H1 (cell line): ENCODE measurements at regions not wholly inside any gene's neighbourhood (a gene's known extent, or its start where the extent isn't known, plus 50 kb on each side); places are given as distances from the start of the nearest gene placed in this dataset.

ENCODE experiments used
- CTCF ChIA-PET: fragments of 300-600 bp; sonication (Branson Sonifier 250); formaldehyde crosslinking; loops from one replicate; lab custom pipeline; 2021; ENCODE audit not compliant: partially characterized antibody; lab: Charles Lee
- POLR2A ChIA-PET: fragments of 300-600 bp; sonication (Branson Sonifier 250); formaldehyde crosslinking; loops from one replicate; lab custom pipeline; 2021; ENCODE audit warnings: inconsistent platforms; ENCODE audit not compliant: partially characterized antibody; lab: Charles Lee
- DNase-seq, 2 experiments: peaks; one replicate each; pipeline versions ENCODE4 v3.0.0 to v3.0.0-alpha.2; 2010 to 2022; ENCODE audit warnings: low spot score in 2 of 2, low read depth in 1 of 2, mixed read lengths in 1 of 2
- FAIRE-seq: peaks from 2 replicates; lab custom pipeline; 2011; peaks lifted over from hg19 to GRCh38; lab: Jason Lieb, UNC
- H2AFZ ChIP-seq: 2 replicates; pipeline ENCODE4 v1.8.1; 2012; ENCODE audit warnings: low read length, inconsistent platforms
- H2AK5ac ChIP-seq: 2 replicates; pipeline ENCODE4 v1.6.1; 2013; ENCODE audit warnings: low read depth, low read length
- H2BK120ac ChIP-seq: replicated peaks from 2 replicates; pipeline ENCODE3; 2013; ENCODE audit warnings: low read depth, low read length, inconsistent platforms
- H2BK12ac ChIP-seq: 2 replicates; pipeline ENCODE4 v1.6.1; 2013; ENCODE audit warnings: low read depth, low read length
- H2BK15ac ChIP-seq: 2 replicates; pipeline ENCODE4 v1.6.1; 2013; ENCODE audit warnings: low read length
- H2BK20ac ChIP-seq: 2 replicates; pipeline ENCODE4 v1.6.1; 2013; ENCODE audit warnings: low read length
- H2BK5ac ChIP-seq: 2 replicates; pipeline ENCODE4 v1.6.1; 2013; ENCODE audit warnings: low read depth, low read length
- H3K14ac ChIP-seq: 2 replicates; pipeline ENCODE4 v1.6.1; 2013; ENCODE audit warnings: inconsistent platforms; ENCODE audit not compliant: insufficient read length
- H3K18ac ChIP-seq: 2 replicates; pipeline ENCODE4 v1.6.1; 2013; ENCODE audit warnings: low read length; ENCODE audit errors: extremely low read depth
- H3K23ac ChIP-seq: 2 replicates; pipeline ENCODE4 v1.6.1; 2013; ENCODE audit warnings: inconsistent platforms; ENCODE audit not compliant: insufficient read length
- H3K23me2 ChIP-seq: 2 replicates; pipeline ENCODE4 v1.6.1; 2013; ENCODE audit warnings: low read depth, low read length
- H3K27ac ChIP-seq: 2 replicates; pipeline ENCODE4 v1.6.1; 2011; ENCODE audit warnings: low read depth, low read length, inconsistent platforms
- H3K27me3 ChIP-seq, 4 experiments: replicated peaks in 1 of 4; 1 replicate in 1 of 4; 2 replicates in 3 of 4; pipeline versions ENCODE4 v1.6.1 to v1.8.1; 2011 to 2013; ENCODE audit warnings: low read length in 3 of 4, mild to moderate bottlenecking in 3 of 4, inconsistent platforms in 2 of 4, mixed read lengths in 2 of 4, moderate library complexity in 1 of 4; ENCODE audit not compliant: control insufficient read depth in 3 of 4, insufficient read depth in 3 of 4; ENCODE audit errors: extremely low read depth in 1 of 4
- H3K36me3 ChIP-seq, 4 experiments: 2 replicates each; pipeline versions ENCODE4 v1.6.1 to v1.8.1; 2011 to 2013; ENCODE audit warnings: mild to moderate bottlenecking in 4 of 4, low read length in 3 of 4, moderate library complexity in 2 of 4, control low read depth in 1 of 4, inconsistent platforms in 1 of 4; ENCODE audit not compliant: insufficient read depth in 4 of 4, control insufficient read depth in 2 of 4
- H3K4ac ChIP-seq: replicated peaks from 2 replicates; pipeline ENCODE3; 2013; ENCODE audit warnings: low read length, low read depth, mixed read lengths, inconsistent platforms; ENCODE audit not compliant: insufficient read length
- H3K4me1 ChIP-seq, 4 experiments: replicated peaks in 1 of 4; 1 replicate in 1 of 4; 2 replicates in 3 of 4; pipeline versions ENCODE4 v1.6.1 to v1.8.1; 2011 to 2013; ENCODE audit warnings: low read length in 3 of 4, inconsistent platforms in 2 of 4, mixed read lengths in 1 of 4; ENCODE audit not compliant: insufficient read depth in 4 of 4, control insufficient read depth in 3 of 4
- H3K4me2 ChIP-seq, 2 experiments: 2 replicates each; pipeline versions ENCODE4 v1.6.1 to v1.8.1; 2011 to 2013; ENCODE audit warnings: low read depth in 2 of 2, low read length in 2 of 2, control low read depth in 1 of 2, inconsistent platforms in 1 of 2, mild to moderate bottlenecking in 1 of 2; ENCODE audit not compliant: insufficient read depth in 1 of 2
- H3K4me3 ChIP-seq, 4 experiments: fragments of 200-600, 300-600 bp in 1 of 4; sonication (generic), shearing (Covaris generic), sonication (Bioruptor Twin) in 1 of 4; 2 replicates each; pipeline versions ENCODE4 v1.5.1 to v1.8.1; 2011 to 2016; ENCODE audit warnings: low read length in 4 of 4, low read depth in 3 of 4, control low read depth in 2 of 4, inconsistent platforms in 2 of 4, mild to moderate bottlenecking in 2 of 4, mixed read lengths in 1 of 4, moderate library complexity in 1 of 4; ENCODE audit not compliant: insufficient read depth in 2 of 4; ENCODE audit errors: extremely low read depth in 1 of 4
- H3K56ac ChIP-seq: replicated peaks from 2 replicates; pipeline ENCODE3; 2013; ENCODE audit warnings: low read depth, mild to moderate bottlenecking, mixed read lengths, low read length, inconsistent platforms; ENCODE audit not compliant: insufficient read length
- H3K79me1 ChIP-seq: 2 replicates; pipeline ENCODE4 v1.6.1; 2013; ENCODE audit warnings: low read depth, low read length, control low read depth
- H3K79me2 ChIP-seq, 2 experiments: 2 replicates each; pipeline versions ENCODE4 v1.6.1 to v1.8.1; 2012 to 2013; ENCODE audit warnings: low read length in 2 of 2, mild to moderate bottlenecking in 2 of 2, inconsistent platforms in 1 of 2; ENCODE audit not compliant: insufficient read depth in 2 of 2, control insufficient read depth in 1 of 2
- H3K9ac ChIP-seq, 4 experiments: replicated peaks in 1 of 4; 1 replicate in 1 of 4; 2 replicates in 3 of 4; pipeline versions ENCODE4 v1.6.1 to v1.8.1; 2011 to 2013; ENCODE audit warnings: low read depth in 3 of 4, low read length in 3 of 4, control low read depth in 2 of 4, mild to moderate bottlenecking in 2 of 4, moderate library complexity in 2 of 4, inconsistent platforms in 1 of 4; ENCODE audit errors: extremely low read depth in 1 of 4
- H3K9me3 ChIP-seq, 2 experiments: 2 replicates each; pipeline versions ENCODE4 v1.6.1 to v1.8.1; 2012 to 2013; ENCODE audit warnings: mild to moderate bottlenecking in 2 of 2, moderate library complexity in 2 of 2, control low read depth in 1 of 2, inconsistent platforms in 1 of 2, low read depth in 1 of 2, low read length in 1 of 2, mixed read lengths in 1 of 2; ENCODE audit not compliant: insufficient read depth in 2 of 2
- H4K20me1 ChIP-seq, 2 experiments: replicated peaks in 1 of 2; 2 replicates each; pipeline versions ENCODE3 to v1.8.1; 2011 to 2013; ENCODE audit warnings: inconsistent platforms in 2 of 2, low read length in 2 of 2, mild to moderate bottlenecking in 1 of 2; ENCODE audit not compliant: insufficient read depth in 2 of 2, control insufficient read depth in 1 of 2
- H4K5ac ChIP-seq: 2 replicates; pipeline ENCODE4 v1.6.1; 2013; ENCODE audit warnings: low read length, low read depth, mixed read lengths, inconsistent platforms; ENCODE audit not compliant: insufficient read length
- H4K8ac ChIP-seq: 2 replicates; pipeline ENCODE4 v1.8.0; 2013; ENCODE audit warnings: mild to moderate bottlenecking, moderate library complexity, low read length, inconsistent platforms; ENCODE audit not compliant: insufficient read depth; ENCODE audit errors: extremely low read depth
- H4K91ac ChIP-seq: replicated peaks from 2 replicates; pipeline ENCODE3; 2013; ENCODE audit warnings: low read length, mixed read lengths, inconsistent platforms; ENCODE audit not compliant: insufficient read length
- BACH1 ChIP-seq: IDR thresholded peaks from 2 replicates; pipeline ENCODE4 v1.6.1; 2012; ENCODE audit warnings: low read length, improper control_type of control experiment
- CHD1 ChIP-seq: IDR thresholded peaks from 2 replicates; pipeline ENCODE4 v1.6.1; 2012; ENCODE audit warnings: low read depth, low read length, improper control_type of control experiment
- CTCF ChIP-seq, 3 experiments: IDR thresholded peaks; 1 replicate in 2 of 3; 2 replicates in 1 of 3; pipeline versions ENCODE4 v1.5.1 to v1.6.1; 2011; ENCODE audit warnings: low read length in 3 of 3, mild to moderate bottlenecking in 3 of 3, inconsistent platforms in 2 of 3, low read depth in 1 of 3, moderate library complexity in 1 of 3; ENCODE audit not compliant: insufficient read depth in 1 of 3; ENCODE audit errors: control extremely low read depth in 1 of 3
- EZH2 ChIP-seq: fragments of 200-600 bp; sonication (generic); IDR thresholded peaks from 2 replicates; pipeline ENCODE4 v1.7.1; 2012; ENCODE audit warnings: low read depth, mild to moderate bottlenecking, moderate library complexity, low read length, inconsistent platforms; ENCODE audit not compliant: severe bottlenecking
- FOSL1 ChIP-seq: IDR thresholded peaks from 2 replicates; pipeline ENCODE4 v1.6.1; 2011; ENCODE audit warnings: mild to moderate bottlenecking, low read depth, low read length, moderate library complexity; ENCODE audit not compliant: insufficient read depth
- HDAC2 ChIP-seq, 2 experiments: fragments of 300-600 bp in 1 of 2; sonication (generic) in 1 of 2; IDR thresholded peaks; 2 replicates each; pipeline ENCODE4 v1.6.1; 2011 to 2012; ENCODE audit warnings: low read depth in 2 of 2, low read length in 2 of 2, mild to moderate bottlenecking in 2 of 2, moderate library complexity in 2 of 2, borderline replicate concordance in 1 of 2, inconsistent platforms in 1 of 2
- NRF1 ChIP-seq: IDR thresholded peaks from 2 replicates; pipeline ENCODE4 v1.6.1; 2011; ENCODE audit warnings: mild to moderate bottlenecking, low read depth, low read length, improper control_type of control experiment
- RXRA ChIP-seq: IDR thresholded peaks from 2 replicates; pipeline ENCODE4 v1.6.1; 2011; ENCODE audit warnings: low read depth, mild to moderate bottlenecking, low read length, moderate library complexity; ENCODE audit not compliant: insufficient read depth
- SIX5 ChIP-seq: IDR thresholded peaks from 2 replicates; pipeline ENCODE4 v1.6.1; 2011; ENCODE audit warnings: mild to moderate bottlenecking, low read depth, low read length
- SP2 ChIP-seq: IDR thresholded peaks from 2 replicates; pipeline ENCODE4 v1.6.1; 2012; ENCODE audit warnings: mild to moderate bottlenecking, low read length, inconsistent platforms
- SP4 ChIP-seq: IDR thresholded peaks from 2 replicates; pipeline ENCODE4 v1.6.1; 2012; ENCODE audit warnings: low read length, inconsistent platforms
- SRF ChIP-seq: IDR thresholded peaks from 2 replicates; pipeline ENCODE4 v1.6.1; 2011; ENCODE audit warnings: mild to moderate bottlenecking, low read depth, low read length, moderate library complexity
- ZNF274 ChIP-seq: IDR thresholded peaks from 2 replicates; pipeline ENCODE4 v1.7.0; 2012; ENCODE audit warnings: low read length, borderline replicate concordance; ENCODE audit errors: extremely low read depth
- WGBS, 2 experiments: shearing (Covaris generic) in 1 of 2; methylation state at CpG; one replicate each; pipeline versions ENCODE4 v1.1.6 to v1.1.7; 2013 to 2015; ENCODE audit warnings: low lambda C conversion rate in 2 of 2, mixed read lengths in 2 of 2, inconsistent platforms in 1 of 2, low coverage in 1 of 2, missing lambda C conversion rate in 1 of 2; ENCODE audit not compliant: insufficient replicate concordance in 2 of 2, insufficient coverage in 1 of 2, insufficient read length in 1 of 2; ENCODE audit errors: extremely low coverage in 1 of 2, missing lambda C conversion rate in 1 of 2; 5-methylcytosine and 5-hydroxymethylcytosine counted together

- Histone ChIP-seq H3K4me1 (no peaks in the 10 kb centered on the region), H2BK12ac (no peak overlapping the region), H4K20me1 (no peaks in the 10 kb centered on the region), H2BK15ac (no peak overlapping the region), H3K23ac (no peak overlapping the region), H4K8ac (no peak overlapping the region), H3K79me2 (no peaks in the 10 kb centered on the region), H3K23me2 (no peaks in the 10 kb centered on the region), H2AK5ac (no peak overlapping the region), H3K4me3 (no peak overlapping the region), H3K79me1 (no peaks in the 10 kb centered on the region), H4K5ac (no peak overlapping the region), H3K18ac (no peak overlapping the region), H2AFZ (no peak overlapping the region), H3K27me3 (no peaks in the 10 kb centered on the region), H3K9ac (no peak overlapping the region), H3K36me3 (no peaks in the 10 kb centered on the region), H2BK20ac (no peak overlapping the region), H3K27ac (no peak overlapping the region), H2BK120ac (no peak overlapping the region), H3K56ac (no peak overlapping the region), H3K9me3 (no peaks in the 10 kb centered on the region; a peak in 1 of 4 replicates), H2BK5ac (no peak overlapping the region), H3K4me2 (no peak overlapping the region), H4K91ac (no peak overlapping the region), H3K4ac (no peak overlapping the region), H3K14ac (no peak overlapping the region)
- WGBS, 2 experiments, result 82% methylated on average over 6 of the region's 6 CpGs; no CpG with 5 or more reads in 1 of the 2 experiments
- ChIA-PET CTCF (interaction anchor here (0.5 kb wide), 1 partner anchor 188 kb away, joined by 3 read pairs; no protein-coding TSS in a partner anchor), POLR2A (no interaction called here)
- FAIRE-seq (no peak), DNase-seq (no peak)
- TF ChIP-seq SIX5 (no peak), CTCF (IDR thresholded peaks at IDR 0.05; ENCODE audit: control extremely low read depth in 1 of 3, insufficient read depth in 1 of 3, low read depth in 1 of 3, low read length in 3 of 3) (no peak), BACH1 (no peak), NRF1 (no peak), ZNF274 (no peak), HDAC2 (IDR thresholded peaks at IDR 0.05; ENCODE audit: borderline replicate concordance in 1 of 2, low read depth in 2 of 2, low read length in 2 of 2) (no peak), RXRA (no peak), SP2 (no peak), SRF (no peak), FOSL1 (no peak), CHD1 (no peak), EZH2 (no peak), SP4 (no peak)
These were observed 151.1 kb downstream of the C11orf91 start for GRCh38 chr11:33549483-33549882.
